UCSD-AML1 (cell line): ENCODE measurements at regions not wholly inside any gene's neighbourhood (a gene's known extent, or its start where the extent isn't known, plus 50 kb on each side); places are given as distances from the start of the nearest gene placed in this dataset.

Experiments used
- DNase-seq: peaks from one replicate; lab custom pipeline; 2025; ENCODE audit not compliant: unreplicated experiment; lab: John Stamatoyannopoulos, UW

DNA sequence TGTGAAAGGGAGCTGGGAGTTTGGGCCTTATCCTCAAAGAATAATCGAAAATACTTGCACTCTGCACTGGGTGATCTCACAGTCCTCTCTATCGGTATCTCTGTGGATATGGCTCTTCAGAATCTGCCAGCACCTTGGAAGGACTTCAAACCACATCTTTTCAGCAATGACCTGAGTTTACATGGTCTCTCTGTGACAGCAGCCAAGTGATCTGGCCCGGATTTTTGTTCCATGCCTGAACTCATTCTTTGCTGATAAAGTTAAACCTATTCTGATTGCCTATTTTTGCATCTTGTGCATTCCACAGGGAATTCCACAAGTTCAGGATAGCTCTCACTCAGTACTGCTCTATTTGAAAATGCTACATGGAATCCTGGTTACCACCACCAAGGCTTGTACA, 98.9 kb downstream of the HDGFL1 start:
- DNase-seq: no peak

DNA sequence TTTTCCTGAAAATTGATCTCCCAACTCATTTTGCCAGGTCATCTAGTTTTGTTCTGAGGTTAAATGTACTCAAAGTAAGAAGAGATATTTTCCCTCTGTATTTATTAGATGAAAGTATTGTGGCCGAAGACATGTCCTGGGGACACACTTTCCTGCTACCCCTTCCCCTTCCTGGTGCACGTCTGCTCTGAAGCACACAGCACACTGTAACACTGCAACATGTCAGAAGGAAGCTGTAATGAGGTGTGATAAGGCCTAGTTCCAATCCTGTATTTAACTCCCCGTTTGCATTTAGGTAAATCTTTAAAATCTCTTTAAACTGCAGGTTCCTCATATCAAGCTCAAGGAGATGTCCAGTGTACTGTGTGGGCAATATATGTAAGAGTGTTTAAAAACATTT, 99.4 kb downstream of the HDGFL1 start:
- DNase-seq: no peak

DNA sequence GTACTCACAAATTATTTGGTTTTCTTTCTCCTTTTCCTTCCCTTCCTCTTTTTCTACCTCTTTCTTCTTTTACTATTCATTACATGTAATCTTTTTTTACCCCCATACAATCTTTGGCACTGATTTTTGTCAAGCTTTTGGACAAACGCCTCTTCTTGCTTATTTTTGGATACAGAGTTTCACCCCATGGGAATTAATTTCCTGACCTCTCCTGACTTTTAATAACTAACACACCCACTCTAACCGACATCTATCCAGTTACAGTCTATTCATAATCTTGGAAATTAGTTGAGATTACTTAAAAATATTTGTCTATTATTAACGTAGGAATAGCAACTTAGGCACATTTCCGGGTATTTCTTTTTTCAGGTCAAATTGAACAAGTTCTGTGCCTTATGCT, 101.2 kb downstream of the HDGFL1 start:
- DNase-seq: no peak

DNA sequence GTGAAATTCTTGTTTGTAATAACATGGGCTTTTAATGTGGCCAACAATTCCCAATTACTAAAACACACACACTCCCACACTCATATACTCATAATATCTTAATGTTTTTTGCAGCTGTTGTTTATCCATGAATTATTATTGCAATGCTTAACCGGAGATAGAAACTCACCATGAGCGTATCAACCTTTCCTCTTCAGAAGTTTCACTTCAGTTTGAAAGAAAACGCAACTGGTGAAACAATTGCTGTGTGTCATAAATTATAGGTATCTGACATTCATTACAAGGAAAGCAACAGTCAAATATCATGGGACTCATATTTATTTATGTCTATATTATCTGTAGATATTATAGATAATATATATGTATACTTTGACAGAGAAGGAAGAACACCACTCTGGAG, 104.1 kb downstream of the HDGFL1 start:
- no peak for DNase-seq

DNA sequence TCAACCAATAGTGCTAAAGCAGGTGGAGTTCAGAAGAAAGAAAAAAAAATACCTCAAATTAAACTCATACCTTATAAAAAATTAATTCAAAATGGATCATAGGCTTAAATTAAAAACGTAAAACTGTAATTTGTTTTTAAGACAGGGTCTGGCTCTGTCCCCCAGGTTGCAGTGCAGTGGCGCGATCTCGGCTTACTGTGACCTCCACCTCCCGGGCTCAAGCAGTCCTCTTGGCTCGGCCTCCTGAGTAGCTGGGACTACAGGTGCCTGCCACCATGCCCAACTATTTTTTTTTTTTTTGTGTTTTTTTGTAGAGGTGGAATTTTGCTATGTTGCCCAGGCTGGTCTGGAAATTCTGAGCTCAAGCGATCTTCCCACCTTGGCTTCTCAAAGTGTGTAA, 111.6 kb downstream of the HDGFL1 start:
- no peak for DNase-seq

DNA sequence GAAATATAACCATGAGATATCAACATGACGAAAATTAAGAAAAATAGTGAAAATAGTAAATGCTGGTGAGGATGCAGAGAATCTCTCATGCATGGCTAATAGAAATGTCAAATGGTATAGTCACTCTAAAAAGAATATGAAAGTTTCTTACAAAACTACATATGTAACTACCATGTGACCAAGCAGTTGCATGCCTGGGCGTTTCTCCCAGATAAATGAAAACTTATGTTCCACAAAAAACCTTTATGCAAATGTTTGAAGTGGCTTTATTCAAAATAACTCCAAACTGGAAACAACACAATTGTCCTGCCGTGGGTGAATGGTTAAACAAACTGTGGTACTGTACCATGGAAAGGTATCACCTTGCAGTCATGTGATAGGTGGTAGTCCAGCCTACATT, 112.4 kb downstream of the HDGFL1 start:
- no peak for DNase-seq

DNA sequence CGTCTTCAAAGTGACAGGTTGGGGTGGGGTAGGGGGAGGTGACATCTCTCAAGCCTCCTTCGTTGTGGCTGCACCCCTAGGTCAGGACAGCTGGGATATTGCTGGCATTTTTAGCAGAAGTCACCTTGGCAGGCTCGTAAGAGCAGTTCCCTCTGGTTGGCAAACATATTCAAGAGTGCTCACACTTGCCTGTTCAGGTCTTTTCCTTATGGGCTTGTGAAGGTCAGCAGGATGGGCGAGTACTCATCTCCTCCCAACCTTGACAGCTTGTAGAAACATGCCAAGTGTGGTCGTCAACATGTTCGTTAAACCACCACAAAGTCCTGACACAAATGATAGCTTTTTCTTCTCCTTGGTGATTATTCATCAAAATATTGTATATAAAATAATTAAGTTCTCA, 113.6 kb downstream of the HDGFL1 start:
- no peak for DNase-seq

DNA sequence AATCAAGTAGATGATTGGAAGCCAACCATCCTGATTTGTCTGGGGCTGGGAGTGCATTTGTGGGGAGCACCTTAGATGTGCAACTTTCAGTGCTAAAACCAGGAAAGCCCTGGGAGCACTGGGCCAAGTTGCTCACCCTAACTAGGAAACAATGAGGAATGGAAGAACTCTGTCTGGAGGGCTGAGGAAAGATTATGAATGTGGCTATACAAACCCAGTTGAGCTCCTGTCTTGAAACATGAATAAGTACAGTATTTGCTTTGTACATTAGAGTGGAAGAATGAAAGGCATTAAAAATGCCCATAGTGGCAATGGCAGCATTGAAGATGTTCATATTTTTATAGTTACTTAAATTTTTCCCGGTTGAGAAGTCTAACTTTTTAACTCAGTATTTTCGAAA, 121.1 kb downstream of the HDGFL1 start:
- DNase-seq: no peak

DNA sequence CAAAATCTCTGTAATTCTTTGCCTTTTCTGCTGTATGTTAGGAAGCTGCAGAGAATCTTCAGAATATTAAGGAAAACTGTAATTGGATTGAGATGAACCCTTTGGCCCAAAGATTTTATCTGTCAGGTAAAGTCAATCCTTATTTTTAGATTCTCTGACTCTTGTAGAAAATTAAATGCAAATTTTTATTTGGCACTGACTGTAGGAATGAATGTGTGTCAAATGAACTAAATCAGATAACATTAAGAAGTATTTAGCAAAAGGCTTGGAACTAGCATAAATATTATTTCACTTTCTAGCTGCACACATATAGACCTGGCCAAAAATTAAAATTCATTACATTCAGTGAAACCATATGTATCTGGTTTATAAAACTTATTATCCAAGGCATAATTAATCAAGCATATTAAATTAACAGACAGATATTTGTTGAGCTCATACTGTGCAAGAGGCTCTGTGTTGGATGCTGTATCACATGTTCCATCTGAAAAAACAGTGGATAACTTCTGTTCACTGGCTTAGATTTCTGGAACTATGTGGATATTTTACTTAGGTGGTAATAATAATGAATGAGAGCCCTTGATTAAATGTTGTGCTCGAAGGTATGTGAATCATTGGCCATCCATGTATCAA, 124.8 kb downstream of the HDGFL1 start:
- DNase-seq: no peak

DNA sequence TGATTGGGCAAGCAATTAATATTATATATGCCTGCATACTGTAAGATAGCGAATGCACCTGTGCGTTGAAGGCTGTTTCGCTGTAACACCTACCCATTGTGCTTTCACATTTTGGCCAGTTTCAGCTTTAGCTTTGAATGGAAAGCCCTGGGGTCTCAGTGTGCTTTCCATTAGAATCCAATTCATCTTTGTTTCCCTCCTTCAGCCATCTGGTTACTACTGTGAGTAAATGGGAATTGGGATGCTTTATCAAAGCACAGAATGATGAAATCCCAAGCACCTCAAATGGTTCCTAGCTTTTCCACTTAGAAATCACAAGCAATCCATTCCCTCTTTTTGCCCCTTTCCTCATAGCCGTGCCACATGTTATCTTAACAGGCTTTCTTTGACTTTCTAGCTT, 127.1 kb downstream of the HDGFL1 start:
- DNase-seq: no peak

DNA sequence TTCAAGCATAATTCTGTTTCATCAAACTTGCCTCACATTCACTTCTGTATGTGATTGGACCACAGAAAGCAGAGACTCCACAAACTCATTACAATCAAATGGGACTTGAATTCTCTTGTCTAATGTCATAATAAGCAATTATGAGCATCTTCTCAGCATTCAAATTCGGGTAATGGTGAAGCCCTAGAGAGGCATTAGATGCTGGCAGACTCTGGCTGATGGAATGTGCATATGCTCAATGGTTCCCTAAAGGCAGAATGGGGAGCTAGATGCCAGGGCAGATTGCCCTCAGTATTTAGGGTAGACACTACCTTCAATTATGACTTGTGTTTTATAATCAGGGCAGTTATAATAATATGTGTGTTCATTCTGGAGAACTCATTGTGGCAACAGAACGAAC, 127.9 kb downstream of the HDGFL1 start:
- DNase-seq: no peak

DNA sequence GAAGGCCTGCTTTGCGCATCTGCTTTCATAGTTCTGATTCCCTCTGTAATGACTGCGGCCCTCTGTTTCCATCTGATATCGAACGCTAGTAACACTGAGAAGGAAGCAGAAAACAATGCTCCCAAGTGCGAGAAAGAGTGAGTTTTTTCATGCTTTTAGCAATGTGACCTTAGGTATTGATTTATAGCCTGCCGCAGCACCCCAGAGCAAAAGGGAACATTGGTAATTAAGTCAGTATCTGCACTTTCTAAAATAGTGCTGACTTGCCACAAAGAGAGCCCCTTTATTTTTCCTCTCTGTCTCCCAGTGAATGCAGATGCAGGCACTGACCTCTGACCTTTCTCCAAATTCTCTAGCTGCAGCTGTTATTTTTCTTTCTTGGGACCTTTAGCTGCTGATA, 129.8 kb downstream of the HDGFL1 start:
- no peak for DNase-seq

DNA sequence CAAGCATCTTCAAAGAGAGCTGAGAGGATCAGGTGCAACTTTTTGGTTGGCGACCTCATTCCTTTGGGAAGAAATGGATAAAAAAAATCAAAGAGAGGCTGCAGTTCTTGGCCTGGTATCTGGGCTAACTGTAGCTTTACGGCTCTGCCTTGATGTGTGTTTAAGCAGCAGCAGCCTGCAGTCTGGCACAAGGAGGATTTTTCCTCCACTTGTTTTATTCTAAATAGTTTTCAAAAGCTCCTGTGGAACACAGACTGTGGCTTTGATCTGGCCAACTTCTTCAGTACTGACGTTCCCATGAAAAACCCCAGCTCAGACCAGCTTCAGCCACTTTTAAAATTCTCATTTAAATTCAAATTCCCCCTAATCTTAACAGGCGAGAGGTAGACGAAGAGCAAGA, 137.3 kb downstream of the HDGFL1 start:
- no peak for DNase-seq

DNA sequence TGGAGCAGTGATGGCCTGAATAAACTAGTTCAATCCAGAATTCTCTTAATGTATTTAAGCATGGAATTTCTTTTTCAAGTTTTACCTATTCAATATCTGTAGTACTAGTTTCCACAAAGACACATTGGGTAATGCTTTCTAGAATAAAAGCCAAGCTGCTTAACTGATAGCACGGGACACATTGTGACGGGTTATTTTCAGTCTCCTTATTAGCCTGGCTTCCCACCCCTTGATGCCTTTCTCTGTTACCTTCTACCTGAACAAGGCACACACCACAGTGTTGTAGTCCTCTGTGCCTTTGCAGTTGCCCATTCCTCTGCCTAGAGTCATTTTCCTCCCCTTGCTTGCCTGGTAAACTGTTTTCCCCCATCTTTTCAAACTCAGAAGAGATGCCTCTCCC, 139.1 kb downstream of the HDGFL1 start:
- DNase-seq: no peak

DNA sequence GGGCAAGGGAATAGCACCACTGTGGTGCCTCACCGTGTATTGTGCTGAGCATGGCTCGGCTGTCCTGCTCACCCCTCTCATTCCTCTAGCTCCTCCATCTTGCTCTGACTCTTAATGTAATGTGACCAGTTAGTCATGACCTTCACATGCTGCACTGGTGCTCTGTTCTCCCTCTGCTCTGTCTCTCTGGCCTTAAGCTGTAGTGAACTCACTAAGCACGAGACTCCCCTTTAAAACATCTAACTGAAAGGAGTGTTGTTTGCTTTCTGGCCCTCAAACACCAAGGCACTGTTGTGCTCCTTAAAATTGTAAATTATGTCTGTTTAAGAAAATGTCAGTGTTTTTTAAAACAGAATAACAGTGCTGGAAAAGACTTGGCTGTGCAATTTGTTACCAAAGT, 140.4 kb downstream of the HDGFL1 start:
- no peak for DNase-seq

DNA sequence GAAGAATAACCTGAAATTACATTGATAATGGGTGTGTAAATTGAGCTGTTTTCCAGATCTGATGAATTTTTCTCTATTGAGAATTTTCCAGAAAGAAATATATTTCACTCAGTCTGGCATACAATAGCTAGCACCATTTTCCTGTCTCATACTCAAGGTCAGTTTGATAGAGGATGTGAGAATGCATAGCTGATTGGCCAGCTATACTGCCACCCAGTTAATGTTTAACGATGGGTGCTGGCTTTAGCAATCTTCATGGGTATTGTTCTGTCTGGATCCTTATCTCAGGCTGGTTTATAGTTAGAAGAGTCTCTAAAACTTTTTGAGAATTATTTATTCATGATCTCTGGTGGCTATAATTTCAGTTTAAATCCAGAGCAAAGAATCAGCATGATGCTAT, 147.4 kb downstream of the HDGFL1 start:
- DNase-seq: no peak

DNA sequence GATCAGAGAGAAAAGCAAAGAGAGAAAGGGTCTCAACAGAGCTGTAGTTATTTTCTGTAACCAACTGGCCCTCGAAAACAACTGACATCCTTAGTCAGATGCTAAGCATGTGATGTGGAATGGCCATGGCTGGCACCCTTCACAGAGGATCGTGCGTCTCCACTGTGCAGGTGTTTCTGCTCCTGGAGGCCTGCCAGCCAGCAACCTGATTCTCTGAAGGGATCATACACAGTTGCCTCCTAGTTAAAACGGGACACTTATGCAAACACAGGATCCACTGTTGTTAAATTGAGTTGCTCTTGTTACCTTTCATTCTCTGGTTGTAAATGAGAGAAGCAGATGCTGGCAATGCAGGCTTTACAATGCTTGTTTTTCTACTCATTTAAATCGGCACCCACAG, 148.5 kb downstream of the HDGFL1 start:
- DNase-seq: no peak

DNA sequence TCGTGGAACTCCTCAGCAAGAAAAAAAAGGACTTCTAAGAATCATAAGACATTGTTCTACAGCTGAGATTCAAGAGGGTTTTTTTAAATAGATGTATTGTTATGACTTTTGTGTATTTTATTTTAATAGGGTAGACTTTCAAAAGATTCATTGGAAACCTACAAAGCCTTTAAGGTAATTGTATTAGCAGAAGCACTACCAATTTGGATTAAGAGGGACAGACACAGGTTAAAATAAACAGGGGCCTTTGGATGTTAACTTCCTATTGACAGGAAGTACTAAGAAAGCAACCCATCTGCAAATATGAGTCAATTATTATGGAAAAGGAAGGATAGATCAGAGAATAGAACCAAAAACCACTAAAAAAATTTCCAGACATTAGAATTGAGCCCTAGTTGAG, 153.5 kb downstream of the HDGFL1 start:
- DNase-seq: no peak

DNA sequence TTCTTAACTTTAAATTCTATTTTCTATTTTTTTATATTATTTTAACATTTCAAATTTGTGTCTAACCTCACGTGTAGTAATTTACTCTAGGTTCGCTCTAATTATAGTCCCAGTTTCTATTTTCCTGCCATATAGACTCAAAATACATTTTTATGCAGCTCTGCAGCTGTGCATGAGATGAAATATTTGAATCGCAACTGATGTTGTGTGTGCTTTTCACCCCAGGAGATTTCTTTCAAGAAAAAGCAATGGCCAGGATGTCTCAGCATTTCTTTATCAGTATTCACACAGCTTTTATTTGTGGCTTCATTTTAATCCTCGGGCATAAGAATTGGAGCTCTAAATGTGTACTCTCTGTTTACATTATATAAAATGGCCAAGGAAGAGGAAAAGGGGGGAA, 157.6 kb downstream of the HDGFL1 start:
- no peak for DNase-seq

DNA sequence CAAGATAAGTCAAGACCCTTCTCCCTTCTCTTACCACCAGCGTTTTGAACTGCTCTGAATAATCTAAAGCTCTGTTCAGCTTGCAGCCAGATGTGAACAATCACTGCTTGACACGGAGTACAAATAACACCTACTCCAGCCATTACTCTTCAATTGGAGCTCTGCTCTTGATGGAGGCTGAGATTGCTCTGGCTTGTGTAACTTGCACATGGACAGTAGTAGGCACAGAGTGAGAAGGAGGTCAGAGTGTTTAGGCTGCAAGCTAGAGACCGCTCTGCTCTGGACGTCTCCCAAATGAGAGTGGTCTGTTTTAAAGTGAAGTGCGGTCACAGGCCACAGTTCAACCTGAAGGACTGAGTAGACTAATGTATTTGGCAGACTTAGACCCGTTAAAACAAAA, 158.3 kb downstream of the HDGFL1 start:
- DNase-seq: no peak

DNA sequence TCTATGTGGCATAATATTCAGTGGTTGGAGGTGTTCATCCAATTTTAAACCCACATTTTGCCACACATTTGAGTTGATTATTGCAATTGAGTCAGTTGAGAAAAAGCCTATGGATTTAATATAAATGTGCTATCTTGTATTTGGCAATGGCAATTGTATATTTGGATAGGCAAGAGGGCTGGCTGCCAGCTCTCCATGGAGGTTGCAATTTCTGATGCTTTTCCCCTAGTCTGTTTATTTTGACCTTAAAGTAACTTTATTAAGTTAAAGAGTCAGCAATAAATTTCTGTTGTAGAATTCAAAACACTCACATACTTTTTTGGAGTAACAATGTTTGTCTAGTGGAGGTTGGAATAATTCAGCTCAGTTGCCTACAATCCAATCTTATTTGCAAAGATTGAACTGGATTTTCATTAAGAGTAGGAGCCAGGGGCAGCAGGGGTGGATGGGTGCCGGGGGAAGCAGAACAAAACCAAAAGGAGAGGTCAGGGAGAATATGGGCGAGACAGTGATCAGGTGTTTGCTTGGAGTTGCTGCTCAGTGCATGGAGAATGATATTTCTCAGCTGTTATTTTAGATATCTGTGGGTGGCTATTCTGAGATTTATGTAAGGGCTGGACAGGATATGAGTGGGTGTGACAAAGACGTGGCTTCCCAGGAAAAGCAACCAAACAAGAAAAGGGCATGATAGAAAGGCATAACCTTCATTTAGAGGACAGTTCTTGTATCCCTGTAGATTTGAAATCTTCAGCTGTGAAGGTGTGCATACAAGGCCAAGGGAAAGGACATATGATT, 163.0 kb downstream of the HDGFL1 start:
- DNase-seq: no peak

DNA sequence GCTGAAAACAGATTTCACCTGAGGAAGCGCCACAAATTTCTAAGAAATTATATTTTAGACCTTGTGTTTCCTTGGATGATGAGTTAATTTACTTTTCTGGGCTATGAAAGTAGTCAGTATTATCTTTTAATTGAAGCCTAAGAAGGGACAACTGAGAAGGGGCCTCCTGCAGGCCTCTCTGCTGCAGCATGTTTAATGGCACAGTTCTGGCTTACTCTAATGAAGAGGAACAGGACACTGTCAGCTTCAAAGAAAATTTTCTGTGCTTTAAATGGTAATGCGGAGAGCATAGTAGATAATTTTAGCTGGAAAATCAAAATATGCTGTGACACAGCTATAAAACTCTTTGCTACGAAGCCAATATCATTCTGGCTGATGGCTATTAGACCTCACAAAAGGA, 167.4 kb downstream of the HDGFL1 start:
- DNase-seq: no peak

DNA sequence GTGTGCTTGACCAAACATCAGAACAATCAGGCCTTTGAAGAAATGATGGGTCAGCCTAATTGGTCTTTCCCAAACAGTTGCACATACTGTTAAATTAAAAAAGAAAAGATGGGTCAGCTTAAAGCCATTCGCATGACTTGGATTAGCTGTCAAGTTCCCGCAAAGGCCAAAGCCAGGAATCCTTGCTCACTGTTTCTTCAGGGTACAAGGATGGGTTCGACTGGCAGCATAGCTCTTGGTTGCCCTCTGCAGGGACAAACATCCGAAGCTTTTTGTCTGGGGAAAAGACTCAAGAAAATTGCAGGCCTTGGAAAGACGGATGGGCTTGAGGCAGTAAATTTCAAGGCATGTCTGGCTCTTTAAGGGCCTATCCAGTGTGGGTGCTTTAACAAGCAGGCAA, 168.0 kb downstream of the HDGFL1 start:
- DNase-seq: peak; percentile 7
